Hindlimb muscle (tissue), 1 donor: ENCODE measurements at regions not wholly inside any gene's neighbourhood (a gene's known extent, or its start where the extent isn't known, plus 50 kb on each side); places are given as distances from the start of the nearest gene placed in this dataset.

Source experiments
- DNase-seq: peaks from one replicate; pipeline ENCODE4 v3.0.0-alpha.2; 2013

DNA sequence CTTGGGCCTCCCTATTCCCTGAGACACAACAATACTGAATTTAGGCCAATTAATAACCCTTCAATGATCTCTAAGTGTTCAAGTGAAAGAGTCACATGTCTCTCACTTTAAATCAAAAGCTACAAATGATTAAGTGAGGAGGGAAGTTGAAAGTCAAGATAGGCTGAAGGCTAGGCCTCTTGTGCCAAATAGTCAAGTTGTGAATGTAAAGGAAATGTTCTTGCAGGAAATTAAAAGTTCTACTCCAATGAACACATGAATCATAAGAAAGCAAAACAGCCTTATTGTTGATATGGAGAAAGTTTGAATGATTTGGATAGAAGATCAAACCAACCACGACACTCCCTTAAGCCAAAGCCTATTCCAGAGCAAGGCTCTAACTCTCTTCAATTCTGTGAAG, 286.9 kb downstream of the MEIS1 start:
- DNase-seq: no peak

DNA sequence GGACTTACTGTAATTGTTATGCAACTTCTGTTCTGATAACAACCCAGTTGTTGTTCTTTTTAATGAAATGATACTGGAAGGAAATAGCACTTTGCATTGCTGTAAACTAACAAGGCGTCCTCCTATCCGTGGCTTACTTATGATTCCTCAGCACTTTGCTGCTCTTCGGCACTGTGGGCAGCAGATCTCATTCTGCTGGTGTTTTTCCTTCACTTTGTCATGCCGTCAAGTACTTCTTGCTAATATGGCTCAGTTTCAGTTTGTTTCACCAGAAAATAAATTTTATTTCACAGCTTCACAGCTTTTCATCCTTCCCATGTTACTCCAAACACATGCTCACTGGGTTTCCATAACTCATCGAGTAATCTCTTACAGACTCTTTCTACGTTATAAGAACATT, 289.3 kb downstream of the MEIS1 start:
- no peak for DNase-seq

DNA sequence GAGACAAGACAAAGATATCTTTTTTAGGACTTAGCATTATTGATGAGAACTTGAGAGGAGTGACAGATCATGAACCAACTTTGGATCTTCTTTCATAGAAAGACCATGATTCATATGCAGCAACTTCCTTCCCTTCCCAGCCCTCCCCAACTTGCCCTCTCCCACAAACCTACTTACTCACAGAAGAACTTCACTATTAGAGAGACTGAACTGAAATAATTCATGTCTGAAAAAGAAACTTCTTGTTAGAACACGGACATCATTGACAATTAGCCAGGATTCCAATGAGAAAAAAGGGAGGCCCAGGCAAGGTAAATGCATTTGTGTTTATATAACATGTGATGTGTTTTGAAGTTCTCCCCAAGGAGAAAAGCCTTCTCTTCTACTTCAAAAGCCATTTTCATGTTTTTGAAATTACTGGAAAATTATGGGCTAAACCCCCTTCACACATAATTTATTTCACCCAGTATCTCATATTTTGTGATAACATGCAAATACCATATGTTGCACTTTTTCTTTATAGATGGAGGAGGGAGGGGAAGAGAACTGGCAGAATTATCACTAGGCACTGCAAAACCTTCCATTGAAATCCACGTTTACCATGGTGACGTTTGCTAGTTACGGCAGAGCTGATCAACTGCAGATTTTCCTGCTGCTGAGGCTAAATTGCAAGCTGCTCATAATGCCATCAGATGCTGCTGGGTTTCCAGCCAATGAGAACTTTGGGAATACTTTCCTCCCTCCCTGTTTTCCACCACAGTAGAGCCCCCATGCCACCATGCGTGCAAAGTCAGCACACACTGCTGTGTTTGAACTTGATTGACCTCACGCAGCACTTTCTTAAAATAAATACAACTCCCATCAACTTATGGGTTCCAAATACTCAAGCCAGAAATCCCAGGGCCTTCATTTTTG, 294.7 kb downstream of the MEIS1 start:
- DNase-seq: no peak

DNA sequence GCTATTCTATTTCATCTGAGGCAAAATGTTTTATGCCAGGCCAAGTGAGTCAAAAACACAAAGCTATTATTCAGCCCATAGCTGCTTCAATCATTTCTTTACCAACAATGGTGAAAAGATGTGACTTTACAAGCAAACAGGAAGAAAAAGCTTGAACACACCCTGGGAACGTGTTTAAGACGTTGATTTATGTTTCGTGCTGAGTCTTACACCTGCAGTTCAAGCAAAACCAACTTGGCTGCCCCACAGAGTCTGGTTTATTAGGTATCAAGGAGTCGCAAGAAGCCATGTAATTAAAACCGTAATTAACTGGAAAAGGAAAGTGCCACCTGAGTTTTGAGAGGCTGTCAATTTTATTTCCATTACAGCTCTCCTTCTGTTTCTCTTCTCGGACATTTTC, 295.5 kb downstream of the MEIS1 start:
- DNase-seq: no peak

DNA sequence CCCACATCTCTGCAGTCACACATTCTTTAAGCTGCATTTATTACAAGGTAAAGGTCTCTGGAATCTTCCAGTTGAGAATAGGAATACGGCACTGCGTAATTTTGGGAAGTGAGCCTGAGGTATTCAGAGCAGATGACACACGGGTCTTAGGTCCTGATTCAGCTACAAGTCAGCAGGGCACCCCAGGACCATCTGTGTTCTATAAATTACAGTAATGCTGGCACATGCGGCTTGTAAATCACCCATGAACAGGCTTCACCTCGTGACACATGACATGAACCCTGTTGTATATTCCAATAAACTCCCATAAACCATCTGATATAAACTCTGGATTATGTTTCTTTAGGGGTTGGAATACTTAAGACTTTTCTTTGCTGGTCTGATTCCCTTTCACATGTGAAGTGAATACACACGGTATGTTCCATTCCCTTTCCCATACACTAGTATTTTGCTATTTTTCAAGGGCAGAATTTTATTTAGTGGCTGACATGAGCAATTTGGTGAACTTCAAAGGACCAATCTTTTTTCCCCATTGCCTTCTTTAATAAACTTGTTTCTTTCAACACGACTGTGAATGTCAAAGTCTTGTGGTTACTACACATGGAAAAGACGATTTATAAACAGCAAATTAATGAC, 298.6 kb downstream of the MEIS1 start:
- no peak for DNase-seq

DNA sequence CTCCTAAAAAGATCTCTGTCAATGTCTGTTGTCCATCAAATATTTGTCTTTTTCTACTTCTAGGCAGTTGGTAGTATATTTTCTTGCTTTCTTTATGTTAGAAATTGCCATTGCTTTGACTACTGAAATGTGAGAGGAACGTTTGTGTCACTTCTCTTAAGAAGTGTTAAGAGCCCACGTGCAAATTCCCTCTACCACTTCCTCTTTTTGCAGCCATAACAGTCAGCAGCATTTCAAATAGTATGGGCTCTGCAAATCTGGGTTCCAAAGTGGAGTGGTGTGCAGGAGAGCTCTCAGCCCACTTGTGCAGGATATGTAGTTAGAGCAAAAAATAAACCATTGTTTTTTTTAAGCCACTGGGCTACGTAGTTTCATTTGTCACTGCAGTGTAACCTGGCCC, 314.0 kb downstream of the MEIS1 start:
- no peak for DNase-seq

DNA sequence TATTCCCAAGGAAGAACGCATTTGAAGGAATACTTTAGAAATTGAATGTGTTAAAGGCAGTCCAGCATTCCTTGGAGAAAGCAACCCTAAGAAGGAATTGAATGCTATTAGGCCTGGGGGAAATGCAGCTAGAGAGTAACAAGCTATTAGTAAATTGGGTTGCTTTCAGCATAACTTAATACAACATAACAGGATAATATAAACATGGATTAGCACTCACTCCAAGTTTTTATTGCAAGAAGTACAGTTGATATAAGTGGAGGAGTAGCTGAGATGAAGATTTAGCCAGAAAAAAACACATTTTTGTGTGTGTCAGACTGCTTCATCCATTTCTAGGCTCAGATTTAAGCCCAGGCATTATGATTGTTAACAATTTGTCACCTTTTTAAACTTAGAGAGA, 314.6 kb downstream of the MEIS1 start:
- no peak for DNase-seq

DNA sequence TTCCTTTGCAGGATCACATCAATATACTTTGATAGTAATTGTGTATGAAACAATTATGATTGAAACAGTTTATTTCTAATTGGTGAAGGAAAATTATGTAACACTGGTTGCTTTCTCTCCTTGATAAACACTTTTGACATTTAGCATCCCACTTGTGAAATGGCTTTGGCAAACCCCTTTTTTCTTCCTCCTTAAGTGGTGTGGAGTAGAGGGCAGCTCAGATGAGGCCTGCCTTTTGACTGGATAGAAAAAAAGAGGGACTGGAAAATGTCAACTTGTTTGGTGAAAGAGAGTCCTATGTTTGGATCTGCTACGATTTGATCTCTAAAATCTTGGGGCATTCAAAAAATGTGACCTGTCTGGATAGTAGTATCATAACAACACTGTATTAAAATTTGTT, 318.3 kb downstream of the MEIS1 start:
- no peak for DNase-seq

DNA sequence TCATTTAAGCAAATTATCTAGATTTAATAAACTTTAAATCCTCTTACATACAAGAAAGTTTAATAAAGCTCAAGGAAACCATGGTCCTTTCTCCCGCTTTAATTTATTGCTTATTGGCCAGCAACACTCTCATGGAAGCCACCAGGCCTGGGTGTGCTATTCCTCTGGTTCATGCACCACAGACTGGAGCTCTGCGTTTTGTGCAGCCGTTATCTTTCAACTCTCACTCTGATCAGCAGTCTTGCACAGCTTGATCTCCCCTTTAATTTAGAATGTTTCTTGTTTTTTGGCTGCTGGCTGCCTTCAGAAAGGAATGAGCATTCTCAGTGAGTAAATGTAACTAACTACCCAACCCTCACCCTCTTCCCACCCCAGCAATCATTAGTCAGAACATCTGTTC, 318.7 kb downstream of the MEIS1 start:
- DNase-seq: no peak

DNA sequence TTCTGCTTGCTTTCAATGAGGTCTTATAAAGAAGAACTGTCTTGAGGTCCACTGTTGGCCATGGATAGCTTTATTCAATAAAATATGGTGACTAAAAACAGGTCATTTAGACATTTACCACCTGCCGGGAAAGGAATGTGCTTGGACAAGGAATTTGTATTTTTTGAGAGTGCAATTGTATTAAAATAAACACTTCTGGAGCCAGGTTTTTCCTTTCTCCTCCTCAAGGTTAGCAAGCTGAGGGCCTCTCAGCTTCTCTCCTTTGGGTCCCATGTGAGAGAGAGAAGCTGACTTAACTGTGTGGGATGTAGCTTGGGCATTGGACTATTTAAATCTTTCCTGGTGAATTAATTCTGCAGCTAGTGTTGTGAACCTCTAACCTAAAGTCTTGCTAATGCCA, 321.0 kb downstream of the MEIS1 start:
- DNase-seq: no peak

DNA sequence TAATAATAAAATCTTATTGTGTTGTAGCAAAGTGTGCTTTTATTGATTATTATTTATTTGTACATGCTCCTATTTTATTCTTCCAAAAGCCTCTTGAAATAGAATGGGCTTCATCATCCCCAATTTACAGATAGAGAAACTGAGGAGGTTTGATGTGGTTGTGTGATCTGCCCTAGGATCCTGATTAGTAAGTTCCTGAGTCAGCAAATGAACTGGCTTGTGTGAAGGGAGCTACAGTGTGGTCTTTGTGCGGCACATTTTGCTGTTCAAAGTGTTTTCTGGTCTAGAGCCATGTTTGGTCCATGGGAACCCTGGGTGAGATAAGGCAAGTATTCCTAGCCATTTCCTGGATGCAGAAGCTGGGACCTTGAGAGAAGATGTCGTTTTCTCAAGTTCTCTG, 326.9 kb downstream of the MEIS1 start:
- no peak for DNase-seq

DNA sequence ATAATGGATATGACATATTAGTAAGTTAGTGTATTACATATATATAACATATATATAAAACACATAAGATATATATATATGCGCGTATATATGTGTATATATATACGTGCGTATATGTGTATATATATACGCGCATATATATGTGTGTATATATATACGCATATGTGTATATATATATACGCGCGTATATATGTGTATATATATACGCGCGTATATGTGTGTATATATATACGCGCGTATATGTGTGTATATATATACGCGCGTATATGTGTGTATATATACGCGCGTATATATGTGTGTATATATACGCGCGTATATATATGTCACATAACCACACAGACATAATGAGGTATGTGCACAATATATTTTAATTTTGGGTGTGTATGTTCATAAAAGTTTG, 327.8 kb downstream of the MEIS1 start:
- no peak for DNase-seq

DNA sequence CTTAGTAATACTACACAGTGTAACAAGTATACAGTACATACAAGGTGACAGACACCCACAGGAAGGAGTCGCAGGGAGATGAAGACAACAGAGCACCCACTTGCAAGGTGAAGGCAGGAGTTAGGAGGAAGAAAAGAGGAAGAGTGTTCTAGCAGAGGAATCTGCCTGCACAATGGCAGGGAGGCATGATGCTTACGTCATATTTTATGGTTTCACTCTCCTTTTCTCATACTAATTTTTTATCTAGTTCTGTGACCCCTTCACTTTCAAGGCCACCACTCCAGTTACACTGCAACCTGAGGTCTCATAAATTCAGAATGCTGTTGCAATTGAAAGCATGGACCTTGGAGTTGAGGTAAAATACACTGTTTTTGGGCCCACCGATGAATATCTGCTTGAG, 331.7 kb downstream of the MEIS1 start:
- DNase-seq: no peak

DNA sequence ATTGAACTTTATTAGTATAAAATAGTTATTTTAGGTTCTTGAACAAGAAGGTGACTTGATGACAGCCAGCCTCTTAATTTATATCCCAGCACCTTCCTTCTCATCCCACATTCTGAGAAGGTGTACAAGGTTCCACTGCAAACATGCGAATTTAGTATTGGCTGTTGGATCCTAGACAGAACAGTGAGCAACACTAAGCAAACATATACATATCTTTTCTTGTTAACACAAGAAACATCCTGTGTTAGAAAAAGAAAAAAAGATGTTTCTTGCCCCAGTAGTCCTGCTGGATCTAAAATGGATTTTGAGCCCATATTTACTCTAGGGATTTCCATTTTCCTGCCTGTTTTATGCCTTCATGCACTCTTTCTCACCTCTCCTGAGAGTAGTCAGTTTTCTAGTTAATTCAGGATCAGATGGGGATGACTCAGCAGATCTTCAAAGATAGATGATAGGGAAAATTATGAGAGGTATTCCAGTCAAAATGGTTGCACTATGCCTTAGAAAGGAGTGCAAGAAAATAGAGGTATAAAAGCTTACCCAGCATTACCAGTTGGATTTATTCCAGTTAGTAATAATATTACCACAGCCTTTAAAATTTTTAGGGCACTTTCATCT, 336.5 kb downstream of the MEIS1 start:
- no peak for DNase-seq

DNA sequence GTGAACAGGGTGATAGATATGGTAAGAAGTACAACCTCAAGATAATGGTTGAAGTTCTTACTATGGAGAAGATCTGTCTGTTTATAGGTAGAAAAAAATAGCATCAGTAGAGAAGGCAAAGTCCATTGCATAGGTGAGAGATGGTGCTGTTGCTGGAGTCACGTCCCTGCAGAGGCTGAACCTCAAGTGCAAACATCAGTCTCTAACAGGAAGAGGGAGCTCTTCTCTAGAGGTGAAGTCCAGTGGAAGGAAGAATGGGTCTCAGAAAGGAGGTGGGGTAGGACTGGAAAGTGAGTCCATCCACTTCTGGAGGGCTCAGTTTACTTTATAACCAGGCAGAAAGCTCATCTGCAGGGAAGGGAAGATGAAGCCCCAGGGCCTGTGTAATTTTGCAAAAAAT, 337.7 kb downstream of the MEIS1 start:
- DNase-seq: no peak

DNA sequence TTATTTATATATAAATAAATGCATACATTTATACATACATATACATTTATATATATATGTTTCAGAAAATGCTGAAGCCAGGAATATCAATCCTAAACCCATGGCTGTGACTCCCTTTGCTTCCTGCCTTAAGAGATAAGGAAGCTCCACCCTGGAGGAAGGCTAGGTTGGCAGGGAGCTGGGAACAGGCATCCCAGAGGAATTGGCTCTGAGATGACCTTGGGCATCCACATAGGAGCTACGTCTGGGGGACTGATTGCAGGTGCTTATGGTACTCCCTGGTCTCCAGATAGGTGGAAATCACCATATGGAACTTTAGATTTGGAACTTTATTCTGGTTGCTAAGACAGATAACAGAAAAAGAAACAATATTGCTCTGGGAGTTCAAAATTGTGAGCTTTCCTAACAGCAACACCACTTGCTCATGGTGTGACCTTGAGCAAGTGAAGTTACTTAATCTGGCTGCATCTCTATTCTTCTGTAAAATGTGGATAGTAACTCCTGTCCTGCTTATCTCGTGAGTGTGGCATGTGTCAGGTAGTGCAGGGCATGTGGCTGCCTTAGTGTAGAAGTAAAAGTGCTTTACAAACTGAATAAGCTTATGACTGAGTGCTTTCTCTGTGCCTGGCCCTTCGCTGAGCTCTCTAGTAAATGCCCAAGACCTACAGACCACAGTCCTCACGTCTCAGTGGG, 341.0 kb downstream of the MEIS1 start:
- no peak for DNase-seq

DNA sequence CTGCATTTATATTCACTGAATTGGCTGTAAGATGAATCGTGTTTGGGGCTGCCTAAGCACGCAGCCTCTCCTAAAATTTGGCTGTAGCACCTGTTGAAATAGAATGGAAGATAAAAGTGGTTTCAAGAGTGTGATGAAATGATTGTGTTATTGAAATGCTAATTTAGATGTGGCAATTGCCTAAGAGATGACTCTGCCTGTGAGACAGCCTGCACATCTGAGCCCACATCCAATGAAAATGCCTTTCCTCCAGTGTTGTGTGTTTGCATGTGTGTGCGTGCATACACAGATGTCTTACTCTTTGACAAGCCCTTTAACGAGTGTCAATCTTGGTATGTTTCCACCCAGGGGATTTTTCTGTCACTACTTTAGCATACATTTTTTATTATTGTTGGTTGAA, 346.9 kb downstream of the MEIS1 start:
- no peak for DNase-seq

DNA sequence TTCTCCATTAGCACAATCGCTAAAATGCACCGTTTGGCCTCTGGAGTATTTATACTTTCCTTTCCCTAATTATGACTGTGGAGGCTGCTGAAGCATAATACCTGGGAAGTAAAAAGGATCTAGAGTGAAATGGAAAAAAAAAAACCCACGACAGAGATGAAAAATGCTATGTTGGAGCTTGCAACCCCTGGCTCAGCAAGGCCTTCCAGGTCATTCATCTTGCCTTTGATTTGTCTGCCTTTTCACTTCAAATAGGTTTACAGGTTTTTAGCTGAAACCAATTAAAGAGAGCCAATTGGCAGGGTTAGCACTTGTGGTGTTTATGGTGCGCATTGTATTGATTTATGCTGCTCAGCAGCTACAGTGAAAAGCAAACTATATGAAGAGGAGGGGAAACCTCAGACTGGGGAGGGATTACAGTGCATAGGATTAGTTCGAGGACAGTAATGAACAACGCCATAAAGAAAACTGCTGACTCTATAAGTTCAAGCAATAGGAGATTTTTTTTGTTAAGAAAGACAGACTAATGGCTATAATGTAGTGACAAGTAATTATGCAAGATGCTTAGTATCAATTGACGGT, 347.9 kb downstream of the MEIS1 start:
- DNase-seq: no peak

DNA sequence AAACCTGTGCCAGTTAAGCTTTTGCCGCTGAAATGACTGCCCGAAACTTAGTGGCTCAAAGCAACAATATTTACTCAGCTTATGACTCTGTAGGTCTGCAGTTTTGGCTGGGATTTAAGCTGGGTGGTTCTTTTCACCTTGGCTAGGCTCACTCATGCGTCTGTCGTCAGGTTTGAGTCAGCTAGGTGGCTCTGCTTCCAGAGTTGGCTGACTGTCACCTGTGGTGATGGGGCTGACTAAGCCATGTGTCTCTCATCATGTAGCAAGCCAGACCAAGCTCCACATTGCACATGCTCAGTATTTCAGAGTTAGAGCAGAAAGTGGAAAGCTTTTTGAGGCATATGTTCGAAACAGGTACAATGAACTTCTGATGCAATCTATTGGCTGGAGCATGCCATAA, 354.8 kb downstream of the MEIS1 start:
- no peak for DNase-seq

DNA sequence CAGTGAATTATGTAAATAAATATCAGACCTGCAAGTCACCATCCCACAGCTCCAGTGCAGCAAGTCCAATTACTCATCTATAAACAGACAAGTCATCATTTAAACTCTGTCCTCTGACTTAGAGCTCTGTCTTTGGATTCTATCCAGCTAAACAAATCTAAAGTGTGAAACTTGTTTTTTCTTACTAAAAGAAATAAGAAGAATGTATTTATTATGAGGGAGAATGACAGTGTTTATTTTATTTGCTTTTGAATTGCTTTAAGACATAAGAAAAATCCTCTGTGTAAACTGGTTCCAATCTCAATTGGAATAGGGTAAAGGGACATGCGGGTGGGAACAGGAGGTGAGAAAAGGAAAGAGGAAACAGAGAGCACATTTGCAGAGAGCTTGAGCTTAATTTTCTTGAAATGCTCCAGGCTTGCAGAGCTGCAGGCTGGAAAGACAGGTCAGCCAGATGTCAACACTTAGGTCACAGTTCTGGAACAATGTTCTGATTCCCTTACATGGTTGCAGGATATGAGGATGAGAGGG, 355.8 kb downstream of the MEIS1 start:
- peak; percentile 72 for DNase-seq

DNA sequence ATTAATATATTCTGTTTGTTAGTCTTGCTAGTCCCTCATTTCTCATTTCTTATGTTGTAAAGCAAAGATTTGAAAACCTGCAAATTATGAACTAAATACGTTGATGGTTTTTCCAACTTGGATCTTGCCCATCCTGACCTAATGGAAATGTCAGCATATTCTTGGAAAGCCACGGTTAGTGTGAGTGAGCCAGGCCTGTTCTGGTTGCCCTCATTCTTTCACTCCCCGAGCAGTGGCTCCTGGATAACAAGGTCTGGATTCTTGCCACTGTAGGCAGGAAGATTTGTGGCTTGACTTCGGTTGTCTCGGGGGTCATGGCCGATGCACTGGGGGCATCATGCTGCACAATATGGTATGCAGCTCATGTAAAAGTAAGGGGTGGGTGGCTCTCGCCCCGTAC, 359.1 kb downstream of the MEIS1 start:
- peak; percentile 70 for DNase-seq

DNA sequence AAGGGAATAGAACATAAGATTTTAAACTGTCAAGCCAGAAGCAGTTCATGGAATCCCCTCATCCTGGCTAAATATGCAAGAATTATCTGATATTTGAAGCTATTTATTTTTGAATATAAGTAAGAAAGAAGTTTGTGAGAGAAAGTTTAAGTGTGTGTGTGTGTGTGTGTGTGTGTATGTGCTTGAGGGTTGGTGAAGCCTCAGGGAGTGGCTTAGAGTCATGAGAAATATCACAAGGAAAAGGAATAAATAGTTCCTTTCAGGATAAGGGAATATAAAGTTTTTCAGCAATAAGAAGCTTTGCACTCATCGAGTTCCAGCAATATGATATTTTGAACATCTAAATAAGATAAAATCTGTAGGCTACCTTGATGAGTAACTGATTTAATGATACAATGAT, 359.6 kb downstream of the MEIS1 start:
- peak; percentile 7 for DNase-seq

DNA sequence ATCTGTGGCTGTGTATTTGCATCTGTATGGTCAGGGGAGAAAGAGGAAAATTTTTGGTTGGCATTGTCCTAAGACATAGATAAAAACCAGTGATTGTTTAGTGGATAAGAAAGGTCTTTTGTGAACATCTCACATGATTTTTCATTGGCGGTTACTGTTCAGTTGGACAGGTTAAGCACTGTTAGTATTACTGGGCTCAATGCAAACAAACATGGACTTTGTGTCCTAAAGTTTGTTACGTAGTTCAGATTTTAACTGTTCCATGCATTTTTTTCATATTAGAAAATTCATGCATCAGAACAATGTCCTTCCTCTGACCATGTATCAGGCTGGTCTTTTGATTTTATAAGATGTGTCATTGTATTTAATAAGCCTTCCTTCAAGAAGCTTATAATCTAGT, 368.0 kb downstream of the MEIS1 start:
- DNase-seq: no peak
